HCT116 (cell line): ENCODE measurements at regions not wholly inside any gene's neighbourhood (a gene's known extent, or its start where the extent isn't known, plus 50 kb on each side); places are given as distances from the start of the nearest gene placed in this dataset.

Source experiments
- ATAC-seq: fragments of 200-7000 bp; cut with Tn5 transposase; 2 replicates; pipeline ENCODE4 v1.9.1; 2020; ENCODE audit warnings: mild to moderate bottlenecking, moderate library complexity
- BruUV-seq: library from RNA; stranded (reverse); fragments of 400-500 nt; replicated peaks from 2 replicates; lab custom pipeline; 2021; lab: Mats Ljungman, UMichigan
- CTCF ChIA-PET: fragments of 300-600 bp; sonication (Branson Sonifier 250); formaldehyde crosslinking; loops from one replicate; lab custom pipeline; 2021; ENCODE audit warnings: antibody characterized with exemption; lab: Charles Lee
- POLR2A ChIA-PET: fragments of 300-600, 350-600 bp; sonication (Branson Sonifier 250); formaldehyde crosslinking; loops from one replicate; lab custom pipeline; 2021; ENCODE audit warnings: antibody characterized with exemption; lab: Charles Lee
- RAD21 ChIA-PET, 2 experiments: fragments of 300-600 bp; sonication (Branson Sonifier 250); formaldehyde crosslinking; loops; one replicate each; lab custom pipeline; 2023; ENCODE audit warnings: low total read pairs in 2 of 2; ENCODE audit not compliant: uncharacterized antibody in 2 of 2, unreplicated experiment in 2 of 2, low non-redundant PET in 1 of 2; lab: Charles Lee
- DNase-seq: peaks from one replicate; pipeline ENCODE4 v3.0.0-alpha.2; 2010; ENCODE audit warnings: low read depth, low spot score
- H2AFZ ChIP-seq: fragments of 200-600 bp; shearing (Covaris generic), sonication (generic); 2 replicates; pipeline ENCODE4 v1.6.1; 2017; ENCODE audit warnings: low read depth, mixed run types, mixed read lengths, antibody characterized with exemption, low read length; ENCODE audit not compliant: poor library complexity, severe bottlenecking
- H3K27ac ChIP-seq: 2 replicates; pipeline ENCODE4 v1.5.1; 2012; ENCODE audit warnings: low read depth, low read length
- H3K27me3 ChIP-seq: fragments of 200-600 bp; sonication (generic); 2 replicates; pipeline ENCODE4 v1.6.1; 2016; ENCODE audit warnings: mixed run types, low read length, mixed read lengths; ENCODE audit not compliant: insufficient read depth
- H3K36me3 ChIP-seq, 2 experiments: fragments of 200-500 bp in 1 of 2; fragments of 200-600 bp in 1 of 2; sonication (Bioruptor generic) in 1 of 2; sonication (generic) in 1 of 2; 2 replicates each; pipeline versions ENCODE4 v1.5.1 to v1.6.1; 2014 to 2016; ENCODE audit warnings: low read length in 2 of 2, inconsistent platforms in 1 of 2, mixed read lengths in 1 of 2, mixed run types in 1 of 2; ENCODE audit not compliant: insufficient read depth in 2 of 2, control insufficient read depth in 1 of 2
- H3K4me1 ChIP-seq, 2 experiments: fragments of 200-600 bp in 1 of 2; sonication (generic) in 1 of 2; 2 replicates each; pipeline versions ENCODE4 v1.5.1 to v1.6.1; 2012 to 2017; ENCODE audit warnings: low read length in 2 of 2, inconsistent platforms in 1 of 2, mild to moderate bottlenecking in 1 of 2, mixed read lengths in 1 of 2, mixed run types in 1 of 2, moderate library complexity in 1 of 2; ENCODE audit not compliant: insufficient read depth in 2 of 2, control insufficient read depth in 1 of 2
- H3K4me2 ChIP-seq: fragments of 200-600 bp; sonication (generic); 2 replicates; pipeline ENCODE4 v1.6.1; 2017; ENCODE audit warnings: mixed run types, low read length, mixed read lengths
- H3K4me3 ChIP-seq, 2 experiments: fragments of 200-600 bp in 1 of 2; sonication (generic) in 1 of 2; replicated peaks in 1 of 2; 2 replicates each; pipeline ENCODE4 v1.5.1; 2011 to 2016; ENCODE audit warnings: low read length in 2 of 2, control low read depth in 1 of 2, low read depth in 1 of 2, mild to moderate bottlenecking in 1 of 2, mixed read lengths in 1 of 2, mixed run types in 1 of 2
- H3K79me2 ChIP-seq: fragments of 200-600 bp; sonication (generic); 2 replicates; pipeline ENCODE4 v1.6.1; 2017; ENCODE audit warnings: mild to moderate bottlenecking, mixed run types, low read length, moderate library complexity, mixed read lengths; ENCODE audit not compliant: insufficient read depth
- H3K9ac ChIP-seq: fragments of 200-600 bp; sonication (generic); 2 replicates; pipeline ENCODE4 v1.6.1; 2016; ENCODE audit warnings: low read length, mixed read lengths
- H3K9me2 ChIP-seq: fragments of 200-600 bp; sonication (generic), shearing (Covaris generic); 2 replicates; pipeline ENCODE4 v1.6.1; 2017; ENCODE audit warnings: mixed run types, mild to moderate bottlenecking, moderate library complexity; ENCODE audit not compliant: insufficient read depth
- H3K9me3 ChIP-seq, 2 experiments: fragments of 200-500 bp in 1 of 2; fragments of 200-600 bp in 1 of 2; sonication (Bioruptor generic) in 1 of 2; sonication (generic) in 1 of 2; 2 replicates each; pipeline ENCODE4 v1.6.1; 2014 to 2017; ENCODE audit warnings: low read length in 2 of 2, mixed read lengths in 2 of 2, inconsistent platforms in 1 of 2, low read depth in 1 of 2, mild to moderate bottlenecking in 1 of 2, mixed run types in 1 of 2, moderate library complexity in 1 of 2; ENCODE audit not compliant: control insufficient read depth in 1 of 2, insufficient read depth in 1 of 2
- H4K20me1 ChIP-seq: fragments of 200-600 bp; sonication (generic), shearing (Covaris generic); 2 replicates; pipeline ENCODE4 v1.6.1; 2017; ENCODE audit warnings: mixed run types, mild to moderate bottlenecking, moderate library complexity; ENCODE audit not compliant: insufficient read depth
- CEBPB ChIP-seq: IDR thresholded peaks from 2 replicates; pipeline ENCODE4 v1.6.1; 2012; ENCODE audit warnings: low read depth
- ELF1 ChIP-seq: IDR thresholded peaks from 2 replicates; pipeline ENCODE4 v1.6.1; 2012; ENCODE audit warnings: low read depth, borderline replicate concordance
- EZH2 ChIP-seq: fragments of 200-600 bp; sonication (generic); IDR thresholded peaks from 2 replicates; pipeline ENCODE4 v1.6.1; 2017; ENCODE audit warnings: antibody characterized with exemption, mixed run types
- EZH2phosphoT487 ChIP-seq: fragments of 200-600 bp; IDR thresholded peaks from 2 replicates; pipeline ENCODE4 v1.6.1; 2018; ENCODE audit warnings: antibody characterized with exemption, borderline replicate concordance
- FOSL1 ChIP-seq: IDR thresholded peaks from 2 replicates; pipeline ENCODE4 v1.6.1; 2012; ENCODE audit warnings: low read depth
- RAD21 ChIP-seq: IDR thresholded peaks from 2 replicates; pipeline ENCODE4 v1.6.1; 2012; ENCODE audit warnings: low read depth, mild to moderate bottlenecking
- SRF ChIP-seq: IDR thresholded peaks from 2 replicates; pipeline ENCODE4 v1.6.1; 2012; ENCODE audit warnings: low read depth
- intact Hi-C: fragments of 100-400 bp; cut with micrococcal nuclease; formaldehyde crosslinking; loops from 2 replicates; pipeline ENCODE4 v1.10.0; 2022
- TF ChIP-seq, protein P1 (sequence below), 3 experiments: fragments of 200-600 bp in 1 of 3; sonication (generic) in 1 of 3; IDR thresholded peaks in 2 of 3; conservative IDR thresholded peaks in 1 of 3; 2 replicates each; pipeline ENCODE4 v1.5.1; 2012 to 2017; ENCODE audit warnings: low read depth in 2 of 3, low read length in 2 of 3, antibody characterized with exemption in 1 of 3, borderline replicate concordance in 1 of 3, control low read depth in 1 of 3, mild to moderate bottlenecking in 1 of 3, mixed read lengths in 1 of 3, mixed run types in 1 of 3, moderate library complexity in 1 of 3; ENCODE audit not compliant: insufficient read depth in 1 of 3
- TF ChIP-seq, protein P2 (sequence below): IDR thresholded peaks from 2 replicates; pipeline ENCODE4 v1.6.1; 2012
- TF ChIP-seq, protein P3 (sequence below): IDR thresholded peaks from 2 replicates; pipeline ENCODE4 v1.6.1; 2012; ENCODE audit warnings: low read depth
- TF ChIP-seq, protein P4 (sequence below): IDR thresholded peaks from 2 replicates; pipeline ENCODE4 v1.6.1; 2011; ENCODE audit warnings: mild to moderate bottlenecking, low read length, moderate library complexity; ENCODE audit not compliant: insufficient replicate concordance; ENCODE audit errors: extremely low read depth

DNA sequence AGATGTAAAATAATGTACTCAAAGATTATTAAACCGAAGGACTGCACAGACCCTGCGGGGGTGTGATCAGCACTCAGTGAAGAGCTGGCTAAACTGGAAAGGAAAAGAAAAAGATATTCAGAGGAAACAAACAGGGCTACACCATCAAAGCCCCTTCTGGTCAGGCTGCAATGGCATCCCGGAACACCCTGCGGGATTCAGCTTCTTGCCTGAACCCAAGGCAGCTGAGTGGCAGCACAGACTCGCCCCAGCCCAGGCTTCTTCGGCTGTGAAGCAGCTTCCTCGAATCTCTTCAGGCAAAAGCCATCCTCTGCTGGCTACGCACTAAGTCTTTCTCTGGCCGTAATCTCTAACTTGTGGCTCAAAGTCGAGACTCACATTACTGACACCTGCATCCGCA lies 220.9 kb downstream of the TEX29 start:
- BruUV-seq, result no TSS peak
- ChIA-PET CTCF (no interaction called here), RAD21 (no interaction called here), POLR2A (no interaction called here)
- TF ChIP-seq SRF (no peak), ELF1 (no peak), CEBPB (no peak), FOSL1 (no peak), EZH2phosphoT487 (no peak), RAD21 (no peak), EZH2 (no peak)
- TF ChIP-seq, protein P1, sequence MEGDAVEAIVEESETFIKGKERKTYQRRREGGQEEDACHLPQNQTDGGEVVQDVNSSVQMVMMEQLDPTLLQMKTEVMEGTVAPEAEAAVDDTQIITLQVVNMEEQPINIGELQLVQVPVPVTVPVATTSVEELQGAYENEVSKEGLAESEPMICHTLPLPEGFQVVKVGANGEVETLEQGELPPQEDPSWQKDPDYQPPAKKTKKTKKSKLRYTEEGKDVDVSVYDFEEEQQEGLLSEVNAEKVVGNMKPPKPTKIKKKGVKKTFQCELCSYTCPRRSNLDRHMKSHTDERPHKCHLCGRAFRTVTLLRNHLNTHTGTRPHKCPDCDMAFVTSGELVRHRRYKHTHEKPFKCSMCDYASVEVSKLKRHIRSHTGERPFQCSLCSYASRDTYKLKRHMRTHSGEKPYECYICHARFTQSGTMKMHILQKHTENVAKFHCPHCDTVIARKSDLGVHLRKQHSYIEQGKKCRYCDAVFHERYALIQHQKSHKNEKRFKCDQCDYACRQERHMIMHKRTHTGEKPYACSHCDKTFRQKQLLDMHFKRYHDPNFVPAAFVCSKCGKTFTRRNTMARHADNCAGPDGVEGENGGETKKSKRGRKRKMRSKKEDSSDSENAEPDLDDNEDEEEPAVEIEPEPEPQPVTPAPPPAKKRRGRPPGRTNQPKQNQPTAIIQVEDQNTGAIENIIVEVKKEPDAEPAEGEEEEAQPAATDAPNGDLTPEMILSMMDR (IDR thresholded peaks at IDR 0.05 in 2 of 3, conservative IDR thresholded peaks at IDR 0.05 in 1 of 3; ENCODE audit: borderline replicate concordance in 1 of 3, insufficient read depth in 1 of 3, low read depth in 2 of 3, low read length in 2 of 3), result no peak
- TF ChIP-seq, protein P2, sequence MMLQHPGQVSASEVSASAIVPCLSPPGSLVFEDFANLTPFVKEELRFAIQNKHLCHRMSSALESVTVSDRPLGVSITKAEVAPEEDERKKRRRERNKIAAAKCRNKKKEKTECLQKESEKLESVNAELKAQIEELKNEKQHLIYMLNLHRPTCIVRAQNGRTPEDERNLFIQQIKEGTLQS, result no peak
- TF ChIP-seq, protein P3, sequence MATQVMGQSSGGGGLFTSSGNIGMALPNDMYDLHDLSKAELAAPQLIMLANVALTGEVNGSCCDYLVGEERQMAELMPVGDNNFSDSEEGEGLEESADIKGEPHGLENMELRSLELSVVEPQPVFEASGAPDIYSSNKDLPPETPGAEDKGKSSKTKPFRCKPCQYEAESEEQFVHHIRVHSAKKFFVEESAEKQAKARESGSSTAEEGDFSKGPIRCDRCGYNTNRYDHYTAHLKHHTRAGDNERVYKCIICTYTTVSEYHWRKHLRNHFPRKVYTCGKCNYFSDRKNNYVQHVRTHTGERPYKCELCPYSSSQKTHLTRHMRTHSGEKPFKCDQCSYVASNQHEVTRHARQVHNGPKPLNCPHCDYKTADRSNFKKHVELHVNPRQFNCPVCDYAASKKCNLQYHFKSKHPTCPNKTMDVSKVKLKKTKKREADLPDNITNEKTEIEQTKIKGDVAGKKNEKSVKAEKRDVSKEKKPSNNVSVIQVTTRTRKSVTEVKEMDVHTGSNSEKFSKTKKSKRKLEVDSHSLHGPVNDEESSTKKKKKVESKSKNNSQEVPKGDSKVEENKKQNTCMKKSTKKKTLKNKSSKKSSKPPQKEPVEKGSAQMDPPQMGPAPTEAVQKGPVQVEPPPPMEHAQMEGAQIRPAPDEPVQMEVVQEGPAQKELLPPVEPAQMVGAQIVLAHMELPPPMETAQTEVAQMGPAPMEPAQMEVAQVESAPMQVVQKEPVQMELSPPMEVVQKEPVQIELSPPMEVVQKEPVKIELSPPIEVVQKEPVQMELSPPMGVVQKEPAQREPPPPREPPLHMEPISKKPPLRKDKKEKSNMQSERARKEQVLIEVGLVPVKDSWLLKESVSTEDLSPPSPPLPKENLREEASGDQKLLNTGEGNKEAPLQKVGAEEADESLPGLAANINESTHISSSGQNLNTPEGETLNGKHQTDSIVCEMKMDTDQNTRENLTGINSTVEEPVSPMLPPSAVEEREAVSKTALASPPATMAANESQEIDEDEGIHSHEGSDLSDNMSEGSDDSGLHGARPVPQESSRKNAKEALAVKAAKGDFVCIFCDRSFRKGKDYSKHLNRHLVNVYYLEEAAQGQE, result no peak
- TF ChIP-seq, protein P4, sequence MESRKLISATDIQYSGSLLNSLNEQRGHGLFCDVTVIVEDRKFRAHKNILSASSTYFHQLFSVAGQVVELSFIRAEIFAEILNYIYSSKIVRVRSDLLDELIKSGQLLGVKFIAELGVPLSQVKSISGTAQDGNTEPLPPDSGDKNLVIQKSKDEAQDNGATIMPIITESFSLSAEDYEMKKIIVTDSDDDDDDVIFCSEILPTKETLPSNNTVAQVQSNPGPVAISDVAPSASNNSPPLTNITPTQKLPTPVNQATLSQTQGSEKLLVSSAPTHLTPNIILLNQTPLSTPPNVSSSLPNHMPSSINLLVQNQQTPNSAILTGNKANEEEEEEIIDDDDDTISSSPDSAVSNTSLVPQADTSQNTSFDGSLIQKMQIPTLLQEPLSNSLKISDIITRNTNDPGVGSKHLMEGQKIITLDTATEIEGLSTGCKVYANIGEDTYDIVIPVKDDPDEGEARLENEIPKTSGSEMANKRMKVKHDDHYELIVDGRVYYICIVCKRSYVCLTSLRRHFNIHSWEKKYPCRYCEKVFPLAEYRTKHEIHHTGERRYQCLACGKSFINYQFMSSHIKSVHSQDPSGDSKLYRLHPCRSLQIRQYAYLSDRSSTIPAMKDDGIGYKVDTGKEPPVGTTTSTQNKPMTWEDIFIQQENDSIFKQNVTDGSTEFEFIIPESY, result no peak
- no peaks in the 10 kb centered on the region for H3K79me2 ChIP-seq
- ATAC-seq (no peak), DNase-seq (no peak)
- H3K36me3 ChIP-seq, result no peaks in the 10 kb centered on the region
- H2AFZ ChIP-seq, result no peak overlapping the region
- no peaks in the 10 kb centered on the region for H3K9me3 ChIP-seq
- no peak overlapping the region for H3K27ac ChIP-seq
- intact Hi-C loops, result no loop called here
- no peak overlapping the region for H3K4me3 ChIP-seq
- no peaks in the 10 kb centered on the region for H3K4me1 ChIP-seq
- peaks cover 52% of the 10 kb centered on the region for H3K27me3 ChIP-seq
- no peaks in the 10 kb centered on the region for H3K9me2 ChIP-seq
- H3K9ac ChIP-seq, result no peak overlapping the region
- no peak overlapping the region for H3K4me2 ChIP-seq
- no peaks in the 10 kb centered on the region for H4K20me1 ChIP-seq
